ENCODE measurements at regions not wholly inside any gene's neighbourhood (a gene's known extent, or its start where the extent isn't known, plus 50 kb on each side); places are given as distances from the start of the nearest gene placed in this dataset.

- FAIRE-seq (no peak), DNase-seq (ENCODE audit: insufficient read length, low spot score) (no peak)
- TF ChIP-seq POU2F2 (IDR thresholded peaks at IDR 0.05; ENCODE audit: low read depth, low read length) (no peak), PAX5 (IDR thresholded peaks at IDR 0.05; ENCODE audit: insufficient read depth, low read length, severe bottlenecking) (no peak), POLR2A (IDR thresholded peaks at IDR 0.05; ENCODE audit: low read depth, low read length) (no peak), SPI1 (IDR thresholded peaks at IDR 0.05; ENCODE audit: low read depth, low read length) (no peak), TAF1 (IDR thresholded peaks at IDR 0.05; ENCODE audit: low read depth, low read length) (no peak), POLR2AphosphoS5 (IDR thresholded peaks at IDR 0.05; ENCODE audit: low read depth, low read length) (no peak)
Measured at GRCh38 chr11:127639916-127640315, 639.3 kb upstream of the KIRREL3 start.

GRCh38 chr11:127632976-127633680, 632.6 kb upstream of the KIRREL3 start:
- TF ChIP-seq POU2F2 (IDR thresholded peaks at IDR 0.05; ENCODE audit: low read depth, low read length) (no peak), TAF1 (IDR thresholded peaks at IDR 0.05; ENCODE audit: low read depth, low read length) (no peak), POLR2A (IDR thresholded peaks at IDR 0.05; ENCODE audit: low read depth, low read length) (no peak), SPI1 (IDR thresholded peaks at IDR 0.05; ENCODE audit: low read depth, low read length) (no peak), PAX5 (IDR thresholded peaks at IDR 0.05; ENCODE audit: insufficient read depth, low read length, severe bottlenecking) (no peak), POLR2AphosphoS5 (IDR thresholded peaks at IDR 0.05; ENCODE audit: low read depth, low read length) (no peak)
- FAIRE-seq (no peak), DNase-seq (ENCODE audit: insufficient read length, low spot score) (no peak)

- TF ChIP-seq POU2F2 (IDR thresholded peaks at IDR 0.05; ENCODE audit: low read depth, low read length) (no peak), SPI1 (IDR thresholded peaks at IDR 0.05; ENCODE audit: low read depth, low read length) (peak; percentile 49; the same call in 1 of the 2 replicates), POLR2A (IDR thresholded peaks at IDR 0.05; ENCODE audit: low read depth, low read length) (no peak)
- DNase-seq (ENCODE audit: insufficient read length, low spot score), result no peak
- no peak for FAIRE-seq
Measured at GRCh38 chr11:127632546-127632945, 632.0 kb upstream of the KIRREL3 start.

- DNase-seq (ENCODE audit: insufficient read length, low spot score) (no peak), FAIRE-seq (no peak)
- TF ChIP-seq PAX5 (IDR thresholded peaks at IDR 0.05; ENCODE audit: insufficient read depth, low read length, severe bottlenecking) (no peak), POLR2A (IDR thresholded peaks at IDR 0.05; ENCODE audit: low read depth, low read length) (no peak)
Measured at GRCh38 chr11:127631974-127632373, 631.4 kb upstream of the KIRREL3 start.

- no peak for TF ChIP-seq TAF1 (IDR thresholded peaks at IDR 0.05; ENCODE audit: low read depth, low read length)
- no peak for TF ChIP-seq PAX5 (IDR thresholded peaks at IDR 0.05; ENCODE audit: insufficient read depth, low read length, severe bottlenecking)
- TF ChIP-seq POU2F2 (IDR thresholded peaks at IDR 0.05; ENCODE audit: low read depth, low read length), result no peak
- no peak for TF ChIP-seq POLR2AphosphoS5 (IDR thresholded peaks at IDR 0.05; ENCODE audit: low read depth, low read length)
- no peak for TF ChIP-seq POLR2A (IDR thresholded peaks at IDR 0.05; ENCODE audit: low read depth, low read length)
- no peak for TF ChIP-seq SPI1 (IDR thresholded peaks at IDR 0.05; ENCODE audit: low read depth, low read length)
- DNase-seq (ENCODE audit: insufficient read length, low spot score) (no peak), FAIRE-seq (no peak)
Measured at GRCh38 chr11:127629200-127629599, 628.6 kb upstream of the KIRREL3 start.

- DNase-seq (ENCODE audit: insufficient read length, low spot score) (no peak), FAIRE-seq (no peak)
- TF ChIP-seq POLR2A (IDR thresholded peaks at IDR 0.05; ENCODE audit: low read depth, low read length) (no peak), POLR2AphosphoS5 (IDR thresholded peaks at IDR 0.05; ENCODE audit: low read depth, low read length) (no peak), POU2F2 (IDR thresholded peaks at IDR 0.05; ENCODE audit: low read depth, low read length) (no peak), TAF1 (IDR thresholded peaks at IDR 0.05; ENCODE audit: low read depth, low read length) (no peak), PAX5 (IDR thresholded peaks at IDR 0.05; ENCODE audit: insufficient read depth, low read length, severe bottlenecking) (no peak), SPI1 (IDR thresholded peaks at IDR 0.05; ENCODE audit: low read depth, low read length) (no peak)
Measured at GRCh38 chr11:127628458-127628785, 627.9 kb upstream of the KIRREL3 start.

- FAIRE-seq (no peak), DNase-seq (ENCODE audit: insufficient read length, low spot score) (no peak)
- no peak for TF ChIP-seq TAF1 (IDR thresholded peaks at IDR 0.05; ENCODE audit: low read depth, low read length)
- TF ChIP-seq POU2F2 (IDR thresholded peaks at IDR 0.05; ENCODE audit: low read depth, low read length), result no peak
- TF ChIP-seq PAX5 (IDR thresholded peaks at IDR 0.05; ENCODE audit: insufficient read depth, low read length, severe bottlenecking), result no peak
- TF ChIP-seq POLR2AphosphoS5 (IDR thresholded peaks at IDR 0.05; ENCODE audit: low read depth, low read length), result no peak
- no peak for TF ChIP-seq SPI1 (IDR thresholded peaks at IDR 0.05; ENCODE audit: low read depth, low read length)
- no peak for TF ChIP-seq POLR2A (IDR thresholded peaks at IDR 0.05; ENCODE audit: low read depth, low read length)
Measured at GRCh38 chr11:127627629-127628457, 627.3 kb upstream of the KIRREL3 start.

- no peak for TF ChIP-seq TAF1 (IDR thresholded peaks at IDR 0.05; ENCODE audit: low read depth, low read length)
- no peak for DNase-seq (ENCODE audit: insufficient read length, low spot score)
- no peak for FAIRE-seq
Measured at GRCh38 chr11:127627204-127627603, 626.6 kb upstream of the KIRREL3 start.

- no peak for TF ChIP-seq PAX5 (IDR thresholded peaks at IDR 0.05; ENCODE audit: insufficient read depth, low read length, severe bottlenecking)
- no peak for TF ChIP-seq SPI1 (IDR thresholded peaks at IDR 0.05; ENCODE audit: low read depth, low read length)
- TF ChIP-seq TAF1 (IDR thresholded peaks at IDR 0.05; ENCODE audit: low read depth, low read length), result no peak
- no peak for TF ChIP-seq POLR2AphosphoS5 (IDR thresholded peaks at IDR 0.05; ENCODE audit: low read depth, low read length)
- no peak for TF ChIP-seq POU2F2 (IDR thresholded peaks at IDR 0.05; ENCODE audit: low read depth, low read length)
- TF ChIP-seq POLR2A (IDR thresholded peaks at IDR 0.05; ENCODE audit: low read depth, low read length), result no peak
- FAIRE-seq (no peak), DNase-seq (ENCODE audit: insufficient read length, low spot score) (no peak)
Measured at GRCh38 chr11:127625402-127625801, 624.8 kb upstream of the KIRREL3 start.

- no peak for DNase-seq (ENCODE audit: insufficient read length, low spot score)
- TF ChIP-seq POLR2A (IDR thresholded peaks at IDR 0.05; ENCODE audit: low read depth, low read length) (no peak), PAX5 (IDR thresholded peaks at IDR 0.05; ENCODE audit: insufficient read depth, low read length, severe bottlenecking) (no peak)
- FAIRE-seq, result no peak
Measured at GRCh38 chr11:127624306-127624856, 623.8 kb upstream of the KIRREL3 start.

Measured in GM12891 (cell line).